SK-N-SH (cell line): ENCODE measurements at regions not wholly inside any gene's neighbourhood (a gene's known extent, or its start where the extent isn't known, plus 50 kb on each side); places are given as distances from the start of the nearest gene placed in this dataset.

Source experiments
- EP300 ChIP-seq, 2 experiments: IDR thresholded peaks; 2 replicates each; pipeline versions ENCODE4 v1.4.0 to v1.6.1; 2012; ENCODE audit warnings: borderline replicate concordance in 1 of 2, low read depth in 1 of 2, low read length in 1 of 2
- EZH2phosphoT487 ChIP-seq: fragments of 200-600 bp; sonication (generic); IDR thresholded peaks from 2 replicates; pipeline ENCODE4 v1.6.1; 2017; ENCODE audit warnings: low read depth, mixed run types, mild to moderate bottlenecking, antibody characterized with exemption, moderate library complexity, borderline replicate concordance
- PBX3 ChIP-seq: IDR thresholded peaks from 2 replicates; pipeline ENCODE4; 2012
- SIN3A ChIP-seq: IDR thresholded peaks from 2 replicates; pipeline ENCODE4 v1.6.1; 2012; ENCODE audit warnings: low read depth, mild to moderate bottlenecking, low read length, moderate library complexity, borderline replicate concordance

GRCh38 chr15:26442680-26443079 lies 330.2 kb downstream of the GABRB3 start:
- TF ChIP-seq EZH2phosphoT487 (no peak), EP300 (IDR thresholded peaks at IDR 0.05; ENCODE audit: borderline replicate concordance in 1 of 2, low read depth in 1 of 2, low read length in 1 of 2) (no peak), PBX3 (no peak), SIN3A (no peak)
